Smooth muscle cell (in vitro differentiated cells): ENCODE measurements at regions not wholly inside any gene's neighbourhood (a gene's known extent, or its start where the extent isn't known, plus 50 kb on each side); places are given as distances from the start of the nearest gene placed in this dataset.

ENCODE experiments used
- DNase-seq: peaks from one replicate; lab custom pipeline; 2025; ENCODE audit not compliant: unreplicated experiment; lab: John Stamatoyannopoulos, UW
- H2AFZ ChIP-seq: fragments of 200-600 bp; sonication (generic); 2 replicates; pipeline ENCODE4 v1.6.0; 2016; ENCODE audit warnings: antibody characterized with exemption, low read depth, mild to moderate bottlenecking
- H3F3A ChIP-seq: fragments of 200-600 bp; sonication (generic); 2 replicates; pipeline ENCODE4 v1.6.0; 2017; ENCODE audit warnings: antibody characterized with exemption, low read depth
- H3K27ac ChIP-seq: fragments of 200-600 bp; sonication (generic); 2 replicates; pipeline ENCODE4 v1.5.1; 2016; ENCODE audit warnings: low read depth, mild to moderate bottlenecking
- H3K27me3 ChIP-seq: fragments of 200-600 bp; sonication (generic); 2 replicates; pipeline ENCODE4 v1.6.1; 2016; ENCODE audit warnings: low read depth, mild to moderate bottlenecking
- H3K36me3 ChIP-seq: fragments of 200-600 bp; sonication (generic); 2 replicates; pipeline ENCODE4 v1.5.1; 2016; ENCODE audit warnings: low read depth
- H3K4me1 ChIP-seq: fragments of 200-600 bp; sonication (generic); 2 replicates; pipeline ENCODE4 v1.5.1; 2016; ENCODE audit warnings: low read depth
- H3K4me2 ChIP-seq: fragments of 200-600 bp; sonication (generic); 2 replicates; pipeline ENCODE4 v1.6.0; 2016; ENCODE audit warnings: mild to moderate bottlenecking
- H3K4me3 ChIP-seq: fragments of 200-600 bp; sonication (generic); 2 replicates; pipeline ENCODE4 v1.5.1; 2016; ENCODE audit warnings: mild to moderate bottlenecking
- H3K79me2 ChIP-seq: fragments of 200-600 bp; sonication (generic); 2 replicates; pipeline ENCODE4 v1.6.0; 2016; ENCODE audit warnings: low read depth, mild to moderate bottlenecking
- H3K9ac ChIP-seq: fragments of 200-600 bp; sonication (generic); 2 replicates; pipeline ENCODE4 v1.6.0; 2016; ENCODE audit warnings: low read depth
- H3K9me3 ChIP-seq: fragments of 200-600 bp; sonication (generic); replicated peaks from 2 replicates; pipeline ENCODE4 v1.5.1; 2016; ENCODE audit warnings: low read depth
- H4K20me1 ChIP-seq: fragments of 200-600 bp; sonication (generic); 2 replicates; pipeline ENCODE4 v1.6.0; 2016; ENCODE audit warnings: low read depth
- WGBS: methylation state at CpG from one replicate; pipeline ENCODE4 v1.1.7; 2016; ENCODE audit warnings: low lambda C conversion rate; 5-methylcytosine and 5-hydroxymethylcytosine counted together
- TF ChIP-seq, protein P1 (sequence below): fragments of 200-600 bp; sonication (generic); IDR thresholded peaks from 2 replicates; pipeline ENCODE4 v1.5.1; 2017; ENCODE audit warnings: borderline replicate concordance, mild to moderate bottlenecking, antibody characterized with exemption; ENCODE audit not compliant: insufficient read depth, poor library complexity, severe bottlenecking

DNA sequence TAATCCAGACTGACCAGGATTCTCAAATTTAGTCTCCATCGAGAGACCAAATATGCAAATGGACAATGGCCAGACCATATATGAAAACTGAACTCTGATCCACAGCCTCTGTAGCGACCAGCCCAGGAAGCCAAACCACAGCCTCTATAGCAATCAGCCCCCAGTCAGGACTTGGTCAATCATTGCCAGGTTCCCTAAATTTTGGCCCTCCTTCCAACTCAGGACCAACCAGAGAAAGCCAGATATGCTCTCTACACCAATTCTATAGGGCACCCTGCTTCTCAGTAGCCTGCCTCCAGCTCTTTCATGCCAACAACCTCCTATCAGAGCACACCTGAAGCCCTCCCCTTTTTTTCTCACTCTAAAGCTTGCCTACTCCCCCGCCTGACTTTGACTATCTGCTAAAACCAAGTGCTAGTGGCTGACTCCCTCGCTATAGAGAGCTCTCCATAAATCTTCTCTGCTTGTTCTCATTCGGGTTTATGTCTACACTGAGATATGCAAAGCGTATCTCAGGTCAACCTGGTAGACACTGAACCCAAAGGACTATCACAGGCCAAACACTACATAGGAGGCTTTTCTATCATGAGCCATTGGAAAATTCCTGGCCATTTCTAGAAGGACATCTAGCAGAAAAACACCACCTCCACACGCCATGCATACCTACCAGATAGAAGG is 110.5 kb upstream of the FUT8 start:
- TF ChIP-seq, protein P1, sequence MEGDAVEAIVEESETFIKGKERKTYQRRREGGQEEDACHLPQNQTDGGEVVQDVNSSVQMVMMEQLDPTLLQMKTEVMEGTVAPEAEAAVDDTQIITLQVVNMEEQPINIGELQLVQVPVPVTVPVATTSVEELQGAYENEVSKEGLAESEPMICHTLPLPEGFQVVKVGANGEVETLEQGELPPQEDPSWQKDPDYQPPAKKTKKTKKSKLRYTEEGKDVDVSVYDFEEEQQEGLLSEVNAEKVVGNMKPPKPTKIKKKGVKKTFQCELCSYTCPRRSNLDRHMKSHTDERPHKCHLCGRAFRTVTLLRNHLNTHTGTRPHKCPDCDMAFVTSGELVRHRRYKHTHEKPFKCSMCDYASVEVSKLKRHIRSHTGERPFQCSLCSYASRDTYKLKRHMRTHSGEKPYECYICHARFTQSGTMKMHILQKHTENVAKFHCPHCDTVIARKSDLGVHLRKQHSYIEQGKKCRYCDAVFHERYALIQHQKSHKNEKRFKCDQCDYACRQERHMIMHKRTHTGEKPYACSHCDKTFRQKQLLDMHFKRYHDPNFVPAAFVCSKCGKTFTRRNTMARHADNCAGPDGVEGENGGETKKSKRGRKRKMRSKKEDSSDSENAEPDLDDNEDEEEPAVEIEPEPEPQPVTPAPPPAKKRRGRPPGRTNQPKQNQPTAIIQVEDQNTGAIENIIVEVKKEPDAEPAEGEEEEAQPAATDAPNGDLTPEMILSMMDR: no peak
- Histone ChIP-seq H4K20me1 (no peaks in the 10 kb centered on the region), H3K4me3 (no peak overlapping the region), H3K27me3 (no peaks in the 10 kb centered on the region), H3F3A (no peaks in the 10 kb centered on the region), H3K36me3 (no peaks in the 10 kb centered on the region), H3K4me2 (no peak overlapping the region), H3K27ac (no peak overlapping the region), H3K9ac (no peak overlapping the region), H2AFZ (no peak overlapping the region), H3K4me1 (peaks cover 15% of the 10 kb centered on the region), H3K9me3 (no peaks in the 10 kb centered on the region), H3K79me2 (no peaks in the 10 kb centered on the region)
- DNase-seq: no peak
- 92% methylated on average over 7 of the region's 7 CpGs for WGBS

DNA sequence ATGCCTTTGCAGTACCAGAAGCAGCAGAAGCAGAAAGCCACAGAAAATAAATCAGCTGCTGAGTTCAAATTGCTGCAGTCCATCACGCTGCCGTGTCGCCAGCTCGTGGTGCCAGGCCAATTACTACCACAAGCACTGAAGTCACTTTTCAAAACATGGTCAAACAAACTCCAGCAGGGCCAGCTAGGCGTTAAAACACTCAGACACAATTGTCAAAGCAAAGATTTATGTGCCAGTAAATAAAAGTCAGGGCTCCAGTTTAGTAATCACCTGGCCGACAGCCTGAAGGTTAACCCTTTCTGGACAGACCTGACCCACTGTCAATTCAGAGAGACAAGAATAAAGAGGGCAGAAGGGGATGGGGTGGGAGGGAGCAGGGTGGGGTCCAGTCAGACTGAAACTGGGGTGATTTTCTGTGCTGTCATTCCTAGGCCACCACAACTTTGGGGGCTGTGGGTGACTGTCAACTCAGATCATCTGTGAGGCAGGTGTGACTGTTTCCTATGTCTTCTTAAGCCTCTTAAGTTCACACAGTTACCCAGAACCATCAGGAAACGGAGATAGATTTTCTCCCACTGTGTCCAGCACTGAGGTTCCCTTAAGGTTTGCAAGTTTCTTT is 109.8 kb upstream of the FUT8 start:
- Histone ChIP-seq H3K9ac (no peak overlapping the region), H4K20me1 (no peaks in the 10 kb centered on the region), H3K27me3 (no peaks in the 10 kb centered on the region), H3K4me3 (no peak overlapping the region), H3K9me3 (no peaks in the 10 kb centered on the region), H3F3A (no peaks in the 10 kb centered on the region), H3K4me2 (no peak overlapping the region), H3K79me2 (no peaks in the 10 kb centered on the region), H3K4me1 (peaks cover 15% of the 10 kb centered on the region), H3K36me3 (no peaks in the 10 kb centered on the region), H2AFZ (no peak overlapping the region), H3K27ac (no peak overlapping the region)
- TF ChIP-seq, protein P1: no peak
- DNase-seq: no peak
- 63% methylated on average over 7 of the region's 7 CpGs for WGBS

DNA sequence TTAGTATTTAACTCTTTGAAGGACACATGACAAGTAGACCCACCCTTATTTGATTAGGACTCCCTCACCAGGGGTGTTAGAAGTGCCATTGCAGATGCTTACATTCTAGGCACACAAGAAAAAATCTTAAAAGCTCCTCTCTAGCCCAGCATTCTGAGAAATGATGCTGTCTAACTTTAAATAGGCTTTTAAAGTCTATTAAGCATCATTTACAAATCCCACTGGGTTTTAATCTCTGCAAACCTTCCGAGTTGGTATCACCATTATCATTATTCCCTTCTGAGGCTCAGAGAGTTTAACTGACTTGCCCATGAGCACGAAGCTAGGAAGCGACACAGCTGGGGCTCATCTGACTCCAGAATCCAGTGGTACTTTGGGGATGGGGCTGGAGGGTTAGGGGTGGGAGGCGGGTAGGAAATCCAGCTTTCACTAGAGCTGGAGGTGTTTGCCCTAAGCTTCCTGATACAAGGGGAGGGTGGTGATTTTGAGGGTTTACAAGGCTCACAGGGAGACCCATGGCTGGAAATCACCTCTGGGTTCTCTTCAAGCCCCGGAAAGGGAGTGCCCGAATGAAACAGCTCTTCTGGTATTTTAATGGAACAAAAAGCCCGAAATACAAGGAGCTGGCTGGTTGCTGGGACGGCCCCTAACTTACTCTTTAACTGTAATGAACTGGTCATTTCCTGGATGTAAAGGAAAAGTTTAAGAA is 109.2 kb upstream of the FUT8 start:
- no peak overlapping the region for H3K4me2 ChIP-seq
- no peaks in the 10 kb centered on the region for H3F3A ChIP-seq

More for the DNA sequence above, 109.2 kb upstream of the FUT8 start:
- H3K4me3 ChIP-seq: no peak overlapping the region
- DNase-seq: no peak
- TF ChIP-seq, protein P1: no peak
- no peak overlapping the region for H3K9ac ChIP-seq
- H3K36me3 ChIP-seq: no peaks in the 10 kb centered on the region
- no peaks in the 10 kb centered on the region for H3K79me2 ChIP-seq
- peaks cover 15% of the 10 kb centered on the region for H3K4me1 ChIP-seq
- no peaks in the 10 kb centered on the region for H3K27me3 ChIP-seq
- no peak overlapping the region for H2AFZ ChIP-seq
- H3K27ac ChIP-seq: no peak overlapping the region
- H4K20me1 ChIP-seq: no peaks in the 10 kb centered on the region
- 51% methylated on average over 8 of the region's 8 CpGs for WGBS
- no peaks in the 10 kb centered on the region for H3K9me3 ChIP-seq
